Stimulated activated CD8-positive, alpha-beta memory T cell treated with anti-CD3 and anti-CD28 coated beads, Interleukin-2, amount 100 ng/mL, for 1 hour (primary cell): ENCODE measurements at regions not wholly inside any gene's neighbourhood (a gene's known extent, or its start where the extent isn't known, plus 50 kb on each side); places are given as distances from the start of the nearest gene placed in this dataset.
"Not testable (repeated sequence)": the region's sequence is repeated elsewhere in the genome, so short reads cannot be mapped to it uniquely, and the experiment has no call there.

ENCODE experiments used
- DNase-seq, 2 donors: peaks; one replicate each; pipeline ENCODE4 v3.0.0-alpha.2; 2020; ENCODE audit warnings: low read depth in 2 of 2

GRCh38 chr12:125311050-125311449 is 245.8 kb downstream of the AACS start:
- DNase-seq: no peak

- DNase-seq: no peak
Observed at GRCh38 chr12:125312471-125312870, 247.2 kb downstream of the AACS start.

GRCh38 chr12:125314051-125314755 is 249.0 kb downstream of the AACS start:
- DNase-seq: no peak

GRCh38 chr12:125315771-125316170 is 250.5 kb downstream of the AACS start:
- no peak for DNase-seq

- DNase-seq: no peak
Observed at GRCh38 chr12:125320177-125320576, 254.9 kb downstream of the AACS start.

GRCh38 chr12:125324861-125325490 is 259.7 kb downstream of the AACS start:
- DNase-seq: no peak

- DNase-seq: no peak
Observed at GRCh38 chr12:125329239-125330102, 264.2 kb downstream of the AACS start.

GRCh38 chr12:125330645-125331341 is 265.6 kb downstream of the AACS start:
- DNase-seq: peak; percentile 2 to 11

- no peak for DNase-seq
Observed at GRCh38 chr12:125331342-125332052, 266.3 kb downstream of the AACS start.

- no peak for DNase-seq
Observed at GRCh38 chr12:125332900-125333299, 267.7 kb downstream of the AACS start.

- no peak for DNase-seq
Observed at GRCh38 chr12:125336246-125336645, 271.0 kb downstream of the AACS start.

GRCh38 chr12:125340791-125341190 is 275.6 kb downstream of the AACS start:
- no peak for DNase-seq

- DNase-seq: no peak
Observed at GRCh38 chr12:125341422-125341821, 276.2 kb downstream of the AACS start.

GRCh38 chr12:125343649-125344048 is 278.4 kb downstream of the AACS start:
- no peak for DNase-seq

GRCh38 chr12:125346362-125346761 is 281.1 kb downstream of the AACS start:
- DNase-seq: no peak

- DNase-seq: no peak
Observed at GRCh38 chr12:125351788-125352187, 286.6 kb downstream of the AACS start.

- not testable (repeated sequence) for DNase-seq
Observed at GRCh38 chr12:125353002-125353401, 287.8 kb downstream of the AACS start.

- DNase-seq: no peak
Observed at GRCh38 chr12:125353871-125354270, 288.6 kb downstream of the AACS start.

- DNase-seq: no peak
Observed at GRCh38 chr12:125355614-125356013, 290.4 kb downstream of the AACS start.

GRCh38 chr12:125356111-125356510 is 290.9 kb downstream of the AACS start:
- no peak for DNase-seq

GRCh38 chr12:125357561-125357960 is 292.3 kb downstream of the AACS start:
- no peak for DNase-seq
